ENCODE measurements at regions not wholly inside any gene's neighbourhood (a gene's known extent, or its start where the extent isn't known, plus 50 kb on each side); places are given as distances from the start of the nearest gene placed in this dataset.

DNA sequence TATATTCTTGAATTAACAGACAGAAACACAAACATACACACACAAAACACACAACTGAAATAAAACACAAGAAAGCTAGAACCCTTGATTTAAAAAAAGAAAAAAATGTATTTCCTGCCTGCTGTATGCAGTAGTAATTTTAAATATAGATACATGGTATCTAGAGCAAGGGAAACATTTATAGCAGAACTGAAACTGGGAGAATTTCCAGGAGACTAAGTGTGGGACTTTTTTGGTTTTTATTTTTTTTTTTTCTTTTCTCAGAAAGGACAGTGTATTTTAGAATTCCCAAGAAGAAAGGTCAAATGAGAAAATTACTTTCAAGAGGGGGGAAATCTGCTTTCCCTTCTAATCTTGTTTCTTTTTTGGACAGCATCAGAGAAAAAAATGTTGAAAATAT is 558.9 kb upstream of the PKDCC start:
- TF ChIP-seq, protein P1, sequence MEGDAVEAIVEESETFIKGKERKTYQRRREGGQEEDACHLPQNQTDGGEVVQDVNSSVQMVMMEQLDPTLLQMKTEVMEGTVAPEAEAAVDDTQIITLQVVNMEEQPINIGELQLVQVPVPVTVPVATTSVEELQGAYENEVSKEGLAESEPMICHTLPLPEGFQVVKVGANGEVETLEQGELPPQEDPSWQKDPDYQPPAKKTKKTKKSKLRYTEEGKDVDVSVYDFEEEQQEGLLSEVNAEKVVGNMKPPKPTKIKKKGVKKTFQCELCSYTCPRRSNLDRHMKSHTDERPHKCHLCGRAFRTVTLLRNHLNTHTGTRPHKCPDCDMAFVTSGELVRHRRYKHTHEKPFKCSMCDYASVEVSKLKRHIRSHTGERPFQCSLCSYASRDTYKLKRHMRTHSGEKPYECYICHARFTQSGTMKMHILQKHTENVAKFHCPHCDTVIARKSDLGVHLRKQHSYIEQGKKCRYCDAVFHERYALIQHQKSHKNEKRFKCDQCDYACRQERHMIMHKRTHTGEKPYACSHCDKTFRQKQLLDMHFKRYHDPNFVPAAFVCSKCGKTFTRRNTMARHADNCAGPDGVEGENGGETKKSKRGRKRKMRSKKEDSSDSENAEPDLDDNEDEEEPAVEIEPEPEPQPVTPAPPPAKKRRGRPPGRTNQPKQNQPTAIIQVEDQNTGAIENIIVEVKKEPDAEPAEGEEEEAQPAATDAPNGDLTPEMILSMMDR (IDR thresholded peaks at IDR 0.05; ENCODE audit: low read depth, low read length): no peak
- no peak for DNase-seq (ENCODE audit: extremely low read depth, low read depth)

DNA sequence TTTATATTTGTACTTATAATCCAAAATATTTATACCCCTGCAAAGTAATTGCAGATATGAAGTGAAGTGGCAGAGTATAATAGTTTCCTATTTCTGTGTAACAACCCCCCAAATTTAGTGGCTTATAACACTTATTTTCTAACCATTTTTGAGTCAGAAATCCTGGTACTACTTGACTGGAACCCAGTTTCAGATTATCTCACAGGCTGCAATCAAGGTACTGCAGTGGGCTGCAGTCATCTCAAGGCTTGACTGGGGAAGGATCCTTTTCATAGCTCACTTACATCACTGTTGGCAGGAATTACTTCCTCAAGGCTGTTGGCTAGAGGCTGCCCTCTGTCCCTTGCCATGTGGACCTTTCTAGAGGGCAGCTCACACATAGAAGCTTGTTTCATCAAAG is 558.2 kb upstream of the PKDCC start:
- no peak for DNase-seq (ENCODE audit: extremely low read depth, low read depth)

DNA sequence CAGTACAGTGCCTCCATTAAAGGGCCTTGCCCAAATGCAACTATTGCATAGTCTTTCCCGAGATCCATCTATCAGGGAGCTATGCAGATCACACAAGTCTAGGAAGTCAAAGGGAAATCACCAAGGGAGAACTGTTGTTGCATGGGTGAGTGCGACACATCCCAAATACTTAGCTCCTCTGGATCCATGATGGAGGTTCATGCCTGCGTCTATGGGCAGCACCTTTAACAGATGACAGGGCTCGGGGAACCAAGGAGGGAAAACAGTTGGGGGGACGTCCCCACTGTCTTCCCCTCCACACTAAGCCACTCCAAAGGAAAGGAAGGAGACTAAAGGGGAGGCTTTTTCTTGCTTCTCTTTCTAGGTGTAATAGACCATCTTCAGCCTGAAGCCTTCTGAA is 552.8 kb upstream of the PKDCC start:
- DNase-seq (ENCODE audit: extremely low read depth, low read depth): no peak
- TF ChIP-seq, protein P1 (IDR thresholded peaks at IDR 0.05; ENCODE audit: low read depth, low read length): no peak

More for the DNA sequence above, 558.2 kb upstream of the PKDCC start:
- TF ChIP-seq, protein P1 (IDR thresholded peaks at IDR 0.05; ENCODE audit: low read depth, low read length): no peak

DNA sequence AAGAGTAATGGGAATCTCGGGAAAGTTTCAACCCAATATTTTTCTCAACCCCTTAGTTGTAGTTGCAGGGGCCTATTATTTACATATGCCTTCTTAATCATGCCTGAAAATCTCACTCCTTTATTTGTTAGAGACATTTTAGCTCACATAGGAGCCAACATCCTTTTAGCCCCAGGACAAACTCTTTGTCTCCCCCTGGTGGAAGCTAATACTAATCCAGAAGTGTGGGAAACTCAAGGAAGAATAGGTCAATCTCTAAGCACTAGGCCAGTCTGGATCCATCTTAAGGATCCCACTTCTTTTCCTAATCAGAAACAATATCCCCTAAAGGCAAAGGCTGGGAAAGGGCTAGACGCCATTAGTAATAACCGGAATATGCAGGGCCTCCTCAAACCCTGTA is 550.9 kb upstream of the PKDCC start:
- DNase-seq (ENCODE audit: extremely low read depth, low read depth): no peak
- TF ChIP-seq, protein P1 (IDR thresholded peaks at IDR 0.05; ENCODE audit: low read depth, low read length): no peak; the same call in 1 of the 2 replicates

DNA sequence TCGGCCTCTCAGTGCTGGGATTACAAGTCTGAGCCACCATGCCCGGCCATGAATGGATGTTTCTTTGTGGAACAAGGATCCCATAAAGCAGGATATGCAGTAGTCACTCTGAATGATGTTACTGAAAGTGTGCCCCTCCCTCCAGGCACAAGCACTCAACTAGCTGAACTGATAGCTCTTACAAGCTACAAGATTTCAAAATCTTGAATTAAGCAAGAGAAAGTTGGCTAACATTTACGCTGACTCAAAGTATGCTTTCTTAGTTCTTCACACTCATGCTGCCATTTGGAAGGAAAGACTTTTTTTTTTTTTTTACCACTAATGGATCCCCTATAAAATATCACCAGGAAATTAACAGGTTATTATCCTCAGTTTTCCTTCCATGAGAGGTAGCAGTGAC is 549.0 kb upstream of the PKDCC start:
- DNase-seq (ENCODE audit: extremely low read depth, low read depth): no peak
- TF ChIP-seq, protein P1 (IDR thresholded peaks at IDR 0.05; ENCODE audit: low read depth, low read length): no peak

DNA sequence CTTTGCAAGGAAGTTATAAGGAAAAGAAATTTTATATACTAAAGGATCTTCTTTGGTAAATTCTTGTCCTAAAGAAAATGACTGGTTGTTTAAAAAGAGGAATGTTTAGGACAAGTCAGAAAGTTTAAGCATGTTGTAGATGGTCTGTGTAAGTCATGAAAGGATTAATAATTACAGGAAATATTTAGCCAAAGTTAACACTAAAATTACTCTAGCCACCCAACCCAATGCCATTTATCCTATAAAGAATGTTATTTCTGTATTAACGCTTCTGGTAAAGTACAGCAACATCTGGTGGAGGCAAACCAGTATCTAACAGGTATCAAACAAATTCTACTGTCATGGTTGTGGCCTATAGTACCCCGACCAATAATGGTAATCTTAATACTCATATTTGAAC is 546.9 kb upstream of the PKDCC start:
- TF ChIP-seq, protein P1 (IDR thresholded peaks at IDR 0.05; ENCODE audit: low read depth, low read length): no peak
- no peak for DNase-seq (ENCODE audit: extremely low read depth, low read depth)

DNA sequence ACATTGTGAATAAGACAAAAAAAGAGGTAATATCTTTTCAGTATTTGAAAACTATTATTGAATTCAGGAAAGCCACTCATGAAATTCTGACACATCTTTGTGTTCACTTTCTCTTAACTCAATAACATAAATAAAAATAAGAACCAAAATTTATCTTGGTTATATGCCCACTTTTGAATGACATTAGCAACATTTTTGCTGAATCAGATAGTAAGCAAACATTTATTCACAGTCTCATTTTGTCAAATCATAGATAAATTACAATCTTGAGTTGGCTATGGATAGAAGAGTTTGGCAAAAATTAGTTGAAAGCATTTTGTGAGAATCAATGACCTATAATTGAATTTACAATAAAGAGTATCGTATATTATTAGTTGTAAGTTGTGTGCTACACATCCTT is 545.1 kb upstream of the PKDCC start:
- TF ChIP-seq, protein P1 (IDR thresholded peaks at IDR 0.05; ENCODE audit: low read depth, low read length): no peak
- DNase-seq (ENCODE audit: extremely low read depth, low read depth): no peak

Data from AG09319 (cell line).